SK-N-SH (cell line): ENCODE measurements at regions not wholly inside any gene's neighbourhood (a gene's known extent, or its start where the extent isn't known, plus 50 kb on each side); places are given as distances from the start of the nearest gene placed in this dataset.
"Not testable (repeated sequence)": the region's sequence is repeated elsewhere in the genome, so short reads cannot be mapped to it uniquely, and the experiment has no call there.

ENCODE experiments used
- CTCF ChIA-PET: fragments of 300-600, 350-600 bp; formaldehyde crosslinking; extraction: SDS; loops from one replicate; lab custom pipeline; 2021; lab: Yijun Ruan, JAX
- POLR2A ChIA-PET: fragments of 350-600 bp; sonication (Branson Sonifier 250); formaldehyde crosslinking; extraction: SDS; loops from one replicate; lab custom pipeline; 2020; ENCODE audit warnings: antibody characterized with exemption, inconsistent platforms; lab: Yijun Ruan, JAX
- DNase-seq: peaks from one replicate; pipeline ENCODE4 v3.0.0; 2012
- H2AFZ ChIP-seq: fragments of 200-600 bp; sonication (generic); 2 replicates; pipeline ENCODE4 v1.8.1; 2016; ENCODE audit warnings: antibody characterized with exemption, mild to moderate bottlenecking, low read depth
- H3F3A ChIP-seq: fragments of 200-600 bp; sonication (generic); replicated peaks from 2 replicates; pipeline ENCODE3; 2016; ENCODE audit warnings: antibody characterized with exemption, mild to moderate bottlenecking; ENCODE audit not compliant: insufficient read depth
- H3K27ac ChIP-seq, 2 experiments: fragments of 200-500 bp in 1 of 2; fragments of 200-600 bp in 1 of 2; sonication (Bioruptor generic) in 1 of 2; sonication (generic), shearing (Covaris generic) in 1 of 2; 2 replicates each; pipeline versions ENCODE4 v1.5.1 to v1.6.1; 2014 to 2016; ENCODE audit warnings: low read depth in 2 of 2, inconsistent platforms in 1 of 2, low read length in 1 of 2, mild to moderate bottlenecking in 1 of 2, mixed read lengths in 1 of 2
- H3K27me3 ChIP-seq: fragments of 200-600 bp; sonication (generic), shearing (Covaris generic); 2 replicates; pipeline ENCODE4 v1.6.1; 2016; ENCODE audit warnings: mixed run types; ENCODE audit not compliant: insufficient read depth
- H3K36me3 ChIP-seq, 2 experiments: fragments of 200-500 bp in 1 of 2; fragments of 200-600 bp in 1 of 2; sonication (Bioruptor generic) in 1 of 2; sonication (generic) in 1 of 2; replicated peaks in 1 of 2; 2 replicates each; pipeline versions ENCODE3 to v1.5.1; 2014 to 2016; ENCODE audit warnings: low read length in 1 of 2, mild to moderate bottlenecking in 1 of 2; ENCODE audit not compliant: insufficient read depth in 2 of 2, control insufficient read depth in 1 of 2
- H3K4me1 ChIP-seq, 2 experiments: fragments of 200-500 bp in 1 of 2; fragments of 200-600 bp in 1 of 2; sonication (Bioruptor generic) in 1 of 2; sonication (generic), shearing (Covaris generic) in 1 of 2; 2 replicates each; pipeline versions ENCODE4 v1.5.1 to v1.6.1; 2014 to 2016; ENCODE audit warnings: low read depth in 1 of 2, low read length in 1 of 2, mixed run types in 1 of 2; ENCODE audit not compliant: insufficient read depth in 2 of 2, control insufficient read depth in 1 of 2
- H3K4me2 ChIP-seq: fragments of 200-600 bp; sonication (generic), shearing (Covaris generic); 2 replicates; pipeline ENCODE4 v1.6.1; 2017; ENCODE audit warnings: mixed run types
- H3K4me3 ChIP-seq, 2 experiments: fragments of 200-500 bp in 1 of 2; fragments of 200-600 bp in 1 of 2; sonication (Bioruptor generic) in 1 of 2; sonication (generic), shearing (Covaris generic) in 1 of 2; 2 replicates each; pipeline versions ENCODE4 v1.5.1 to v1.8.1; 2014 to 2016; ENCODE audit warnings: low read depth in 2 of 2, inconsistent platforms in 1 of 2, low read length in 1 of 2, mild to moderate bottlenecking in 1 of 2, mixed read lengths in 1 of 2, moderate library complexity in 1 of 2
- H3K79me2 ChIP-seq: fragments of 200-600 bp; sonication (generic); 2 replicates; pipeline ENCODE4 v1.8.1; 2017; ENCODE audit warnings: mild to moderate bottlenecking; ENCODE audit not compliant: insufficient read depth
- H3K9ac ChIP-seq: fragments of 200-600 bp; sonication (generic); 2 replicates; pipeline ENCODE4 v1.6.1; 2017; ENCODE audit warnings: mixed run types
- H3K9me2 ChIP-seq: fragments of 200-600 bp; sonication (generic); 2 replicates; pipeline ENCODE4 v1.6.1; 2017; ENCODE audit warnings: mixed run types
- H3K9me3 ChIP-seq: fragments of 200-600 bp; sonication (generic); 2 replicates; pipeline ENCODE4 v1.6.1; 2017; ENCODE audit warnings: mixed run types, mild to moderate bottlenecking, moderate library complexity
- H4K20me1 ChIP-seq: fragments of 200-600 bp; sonication (generic); 2 replicates; pipeline ENCODE4 v1.6.1; 2017; ENCODE audit warnings: mild to moderate bottlenecking, mixed run types; ENCODE audit not compliant: insufficient read depth
- WGBS: methylation state at CpG from one replicate; pipeline ENCODE4 v1.1.6; 2017; ENCODE audit warnings: low lambda C conversion rate; 5-methylcytosine and 5-hydroxymethylcytosine counted together

GRCh38 chr16:29218171-29218570 is 188.3 kb downstream of the NPIPB11 start:
- H3F3A ChIP-seq, H3K4me3 ChIP-seq, H3K27me3 ChIP-seq, H3K9me2 ChIP-seq, H3K4me2 ChIP-seq, H3K36me3 ChIP-seq, H3K9ac ChIP-seq, H3K79me2 ChIP-seq, H3K9me3 ChIP-seq, DNase-seq, POLR2A ChIA-PET, H4K20me1 ChIP-seq, CTCF ChIA-PET, H2AFZ ChIP-seq, H3K27ac ChIP-seq: not testable (repeated sequence)
- peaks cover 8 to 28% of the 10 kb centered on the region in 2 experiments; a peak in 2 of 4 replicates for H3K4me1 ChIP-seq
- WGBS: 77% methylated on average over 3 of the region's 16 CpGs

DNA sequence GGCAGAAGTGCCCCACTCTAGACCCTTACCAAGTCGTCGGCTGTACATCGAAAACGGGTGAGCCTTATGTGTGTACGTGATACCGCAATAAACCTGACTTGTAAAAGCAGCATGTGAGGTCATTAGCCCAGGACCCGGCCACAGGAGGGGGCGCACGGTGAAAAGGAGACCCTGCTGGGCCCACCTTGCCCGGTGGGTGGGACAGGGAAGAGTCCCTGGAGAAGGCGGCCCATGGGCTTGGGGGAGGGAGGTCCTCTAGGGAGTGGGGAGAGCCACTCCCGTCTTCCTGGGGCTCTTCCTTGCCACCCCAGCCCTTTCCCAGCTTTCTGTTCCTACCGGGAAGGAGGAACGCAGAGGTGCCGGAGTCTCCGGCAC is 188.8 kb downstream of the NPIPB11 start:
- H3K4me3 ChIP-seq, CTCF ChIA-PET, H3K79me2 ChIP-seq, H3F3A ChIP-seq, H3K27ac ChIP-seq, H4K20me1 ChIP-seq, H2AFZ ChIP-seq, H3K9me2 ChIP-seq, H3K9ac ChIP-seq, H3K36me3 ChIP-seq, H3K4me2 ChIP-seq, H3K9me3 ChIP-seq, DNase-seq, POLR2A ChIA-PET, H3K27me3 ChIP-seq: not testable (repeated sequence)
- 85% methylated on average over 12 of the region's 16 CpGs for WGBS
- H3K4me1 ChIP-seq: peaks cover 8 to 28% of the 10 kb centered on the region in 2 experiments; a peak in 2 of 4 replicates

DNA sequence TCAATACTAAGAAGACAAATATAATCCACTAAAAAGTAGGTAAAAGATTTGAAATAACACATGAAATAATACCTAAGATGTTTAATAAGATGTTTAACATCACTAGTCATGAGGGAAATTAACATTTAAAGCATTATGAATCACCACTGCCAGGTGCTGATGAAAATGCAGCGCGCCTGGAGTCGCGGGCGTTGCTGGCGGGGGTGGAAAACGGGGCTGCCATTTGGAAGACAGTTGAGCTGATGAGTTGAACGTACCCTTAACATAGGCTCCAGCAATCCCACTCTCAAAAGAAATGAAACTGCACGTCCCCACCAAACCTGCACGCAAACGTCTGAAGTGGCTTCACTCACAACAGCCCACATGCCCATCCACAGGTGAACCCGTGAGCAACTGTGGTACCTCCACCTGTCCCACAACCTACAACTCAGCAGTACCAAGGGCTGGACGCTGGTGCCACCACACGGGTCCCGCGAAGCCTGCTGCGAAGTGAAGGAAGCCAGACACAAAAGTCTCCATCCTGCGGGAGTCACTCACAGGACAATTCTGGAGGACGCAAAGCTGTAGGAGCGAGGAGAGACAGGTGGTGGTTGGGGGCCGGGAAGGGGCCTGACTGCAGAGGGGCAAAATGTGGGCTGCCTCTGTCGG is 189.3 kb downstream of the NPIPB11 start:
- H3F3A ChIP-seq, H3K9me3 ChIP-seq, H3K9ac ChIP-seq, DNase-seq, H4K20me1 ChIP-seq, CTCF ChIA-PET, H3K9me2 ChIP-seq, H3K36me3 ChIP-seq, H3K27ac ChIP-seq, POLR2A ChIA-PET, H3K4me3 ChIP-seq, H3K79me2 ChIP-seq, H2AFZ ChIP-seq, H3K27me3 ChIP-seq, H3K4me2 ChIP-seq: not testable (repeated sequence)
- WGBS: 91% methylated on average over 21 of the region's 22 CpGs
- H3K4me1 ChIP-seq: peaks cover 8 to 23% of the 10 kb centered on the region in 2 experiments; a peak in 2 of 4 replicates

DNA sequence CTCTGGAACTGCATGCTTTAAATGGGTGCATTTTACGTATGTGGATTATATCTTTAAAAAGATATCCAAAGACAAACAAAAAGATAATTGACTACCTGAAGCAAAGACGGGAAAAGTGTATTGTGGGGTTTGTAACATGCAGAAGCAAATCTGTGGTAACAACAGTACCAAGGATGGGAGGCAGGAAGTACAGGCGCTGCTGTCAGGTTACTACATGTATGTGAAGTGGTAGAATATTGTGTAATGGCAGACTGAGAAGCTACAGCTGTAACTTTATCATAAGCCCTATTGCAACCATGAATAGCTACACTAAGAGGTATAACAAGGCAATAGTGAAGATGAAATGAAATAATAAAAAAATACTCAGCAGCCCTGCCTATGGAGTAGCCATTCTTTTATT is 192.7 kb downstream of the NPIPB11 start:
- CTCF ChIA-PET, DNase-seq: not testable (repeated sequence)

GRCh38 chr16:29213251-29213650 is 193.3 kb downstream of the NPIPB11 start:
- H4K20me1 ChIP-seq, H3K9me3 ChIP-seq, H3K79me2 ChIP-seq, POLR2A ChIA-PET, DNase-seq, H3K9me2 ChIP-seq, H3K4me3 ChIP-seq, H3K9ac ChIP-seq, H3K36me3 ChIP-seq, H3K27ac ChIP-seq, H3K4me2 ChIP-seq, H2AFZ ChIP-seq, H3K27me3 ChIP-seq, H3F3A ChIP-seq, CTCF ChIA-PET, H3K4me1 ChIP-seq: not testable (repeated sequence)
- 81% methylated on average over 5 of the region's 6 CpGs for WGBS

More for the DNA sequence above, 192.7 kb downstream of the NPIPB11 start:
- H3K9ac ChIP-seq, H3F3A ChIP-seq, H2AFZ ChIP-seq, H3K9me3 ChIP-seq, H3K9me2 ChIP-seq, H3K4me3 ChIP-seq, H3K79me2 ChIP-seq, POLR2A ChIA-PET, H3K27ac ChIP-seq, H3K4me2 ChIP-seq, H3K36me3 ChIP-seq, H3K4me1 ChIP-seq, H4K20me1 ChIP-seq, H3K27me3 ChIP-seq: not testable (repeated sequence)
- WGBS: 77% methylated on average over 3 of the region's 3 CpGs

DNA sequence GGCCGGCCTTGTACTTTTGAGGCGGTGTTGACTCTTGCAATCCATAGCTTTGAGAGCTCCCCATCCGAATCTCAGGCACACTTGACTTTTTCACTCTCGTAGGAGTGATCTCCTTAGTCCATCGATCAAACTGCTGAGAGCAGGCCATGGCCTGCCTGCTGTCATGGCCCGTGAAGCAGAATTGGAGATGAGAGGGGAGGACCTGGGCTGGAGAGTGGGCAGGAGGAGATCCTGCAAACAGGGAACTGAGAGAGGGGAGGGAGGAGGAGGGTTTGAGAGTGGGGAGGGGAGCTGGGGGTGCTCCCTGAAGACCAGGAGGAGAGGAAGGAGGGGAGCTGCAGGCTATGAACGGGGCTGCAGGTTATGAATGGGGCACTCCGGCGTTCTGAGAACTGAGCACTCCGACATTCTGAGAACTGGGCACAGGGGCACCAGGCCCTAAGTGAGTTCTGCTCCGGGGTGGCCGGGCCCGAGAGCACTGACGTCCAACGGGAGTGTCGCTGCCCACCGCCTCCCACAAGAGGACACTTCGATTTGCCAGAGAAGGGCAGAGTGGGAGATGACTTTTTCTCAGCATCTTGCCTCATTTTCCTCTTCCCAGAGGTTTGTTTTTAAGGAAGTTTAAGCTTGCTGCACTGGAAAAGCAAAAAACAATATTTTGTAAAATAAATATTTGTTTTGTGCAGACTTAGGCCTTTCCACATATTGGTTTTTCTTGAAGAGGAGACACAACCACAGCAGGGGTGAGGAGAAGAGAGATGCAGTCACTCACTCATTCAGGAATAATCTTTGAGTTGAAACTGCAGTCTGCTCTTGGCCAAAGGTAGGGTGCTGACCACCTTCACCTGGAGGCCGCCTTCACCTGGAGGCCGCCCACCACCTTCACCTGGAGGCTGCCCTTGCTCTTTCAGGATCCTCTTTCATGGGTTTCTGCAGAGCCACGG is 194.2 kb downstream of the NPIPB11 start:
- H3K4me2 ChIP-seq, CTCF ChIA-PET, DNase-seq, H2AFZ ChIP-seq, H4K20me1 ChIP-seq, H3K27me3 ChIP-seq, H3K27ac ChIP-seq, H3K9me3 ChIP-seq, H3K79me2 ChIP-seq, H3K36me3 ChIP-seq, H3K4me3 ChIP-seq, H3K9ac ChIP-seq, H3K9me2 ChIP-seq, H3K4me1 ChIP-seq, H3F3A ChIP-seq, POLR2A ChIA-PET: not testable (repeated sequence)
- WGBS: 81% methylated on average over 17 of the region's 21 CpGs
